Upper lobe of left lung (tissue), 4 donors: ENCODE measurements at regions not wholly inside any gene's neighbourhood (a gene's known extent, or its start where the extent isn't known, plus 50 kb on each side); places are given as distances from the start of the nearest gene placed in this dataset.

Experiments
- CTCF ChIP-seq, 6 experiments: fragments of 450-650 bp in 4 of 6; fragments of 200-600 bp in 2 of 6; sonication (generic) in 2 of 6; IDR thresholded peaks; one replicate each; pipeline ENCODE4 v1.5.1; 2016 to 2019; ENCODE audit warnings: antibody characterized with exemption in 6 of 6
- EP300 ChIP-seq, 4 donors: sonication (generic); formaldehyde crosslinking; IDR thresholded peaks; one replicate each; pipeline ENCODE4 v1.5.1; 2017; ENCODE audit warnings: antibody characterized with exemption in 4 of 4, control low read depth in 2 of 4
- POLR2A ChIP-seq, 4 donors: fragments of 450-650 bp; IDR thresholded peaks; one replicate each; pipeline ENCODE4 v1.5.1; 2016 to 2017; ENCODE audit warnings: antibody characterized with exemption in 4 of 4, mild to moderate bottlenecking in 2 of 4
- POLR2AphosphoS5 ChIP-seq, 2 donors: sonication (generic); formaldehyde crosslinking; IDR thresholded peaks; one replicate each; pipeline ENCODE4 v1.5.1; 2017; ENCODE audit warnings: antibody characterized with exemption in 2 of 2

GRCh38 chr18:28999726-29000125 is 822.8 kb upstream of the CDH2 start:
- no peak for TF ChIP-seq POLR2A (IDR thresholded peaks at IDR 0.05)
- TF ChIP-seq EP300 (IDR thresholded peaks at IDR 0.05): no peak
- TF ChIP-seq CTCF (IDR thresholded peaks at IDR 0.05): no peak
- no peak for TF ChIP-seq POLR2AphosphoS5 (IDR thresholded peaks at IDR 0.05)
